ENCODE measurements at regions not wholly inside any gene's neighbourhood (a gene's known extent, or its start where the extent isn't known, plus 50 kb on each side); places are given as distances from the start of the nearest gene placed in this dataset.

DNA sequence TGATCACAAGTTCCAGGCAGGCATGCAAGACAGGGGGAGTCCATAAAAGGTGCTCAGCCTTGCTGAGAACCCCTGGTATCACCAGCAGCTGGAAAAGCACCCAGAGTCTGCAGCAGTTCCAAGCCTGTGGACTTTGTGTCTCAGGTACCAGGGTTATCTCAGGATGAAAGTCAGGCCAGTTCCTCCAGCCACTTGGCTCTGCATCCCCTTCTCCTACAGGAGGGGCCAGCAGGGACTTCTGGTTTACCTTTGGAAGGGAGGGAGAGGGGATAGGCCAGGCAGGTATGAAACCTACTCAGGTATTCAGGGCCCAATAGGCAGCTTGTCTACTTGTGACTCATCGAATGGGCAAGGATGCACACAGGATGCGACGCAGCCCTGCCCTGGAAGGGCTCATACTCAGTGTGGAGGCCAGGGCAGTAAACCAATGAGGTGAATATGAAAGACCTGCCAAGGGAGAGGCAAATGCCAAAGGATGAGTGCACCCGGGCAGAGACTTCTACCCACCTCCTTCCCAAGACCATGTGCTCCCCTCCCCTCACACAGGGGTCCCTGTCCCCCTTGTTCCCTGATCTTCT lies 148.2 kb downstream of the SLC38A6 start:
- intact Hi-C loops (cut with DNase I; ENCODE audit: low total_unique reads) = no loop called here
- TF ChIP-seq, protein P1, sequence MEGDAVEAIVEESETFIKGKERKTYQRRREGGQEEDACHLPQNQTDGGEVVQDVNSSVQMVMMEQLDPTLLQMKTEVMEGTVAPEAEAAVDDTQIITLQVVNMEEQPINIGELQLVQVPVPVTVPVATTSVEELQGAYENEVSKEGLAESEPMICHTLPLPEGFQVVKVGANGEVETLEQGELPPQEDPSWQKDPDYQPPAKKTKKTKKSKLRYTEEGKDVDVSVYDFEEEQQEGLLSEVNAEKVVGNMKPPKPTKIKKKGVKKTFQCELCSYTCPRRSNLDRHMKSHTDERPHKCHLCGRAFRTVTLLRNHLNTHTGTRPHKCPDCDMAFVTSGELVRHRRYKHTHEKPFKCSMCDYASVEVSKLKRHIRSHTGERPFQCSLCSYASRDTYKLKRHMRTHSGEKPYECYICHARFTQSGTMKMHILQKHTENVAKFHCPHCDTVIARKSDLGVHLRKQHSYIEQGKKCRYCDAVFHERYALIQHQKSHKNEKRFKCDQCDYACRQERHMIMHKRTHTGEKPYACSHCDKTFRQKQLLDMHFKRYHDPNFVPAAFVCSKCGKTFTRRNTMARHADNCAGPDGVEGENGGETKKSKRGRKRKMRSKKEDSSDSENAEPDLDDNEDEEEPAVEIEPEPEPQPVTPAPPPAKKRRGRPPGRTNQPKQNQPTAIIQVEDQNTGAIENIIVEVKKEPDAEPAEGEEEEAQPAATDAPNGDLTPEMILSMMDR (IDR thresholded peaks at IDR 0.05) = no peak
- no peak for TF ChIP-seq POLR2AphosphoS5 (IDR thresholded peaks at IDR 0.05)
- no peak for TF ChIP-seq EP300 (IDR thresholded peaks at IDR 0.05; ENCODE audit: low read depth)
- no peak for TF ChIP-seq POLR2A (IDR thresholded peaks at IDR 0.05)
- WGBS, 2 donors (ENCODE audit: low coverage in 1 of 2) = 57 to 85% methylated on average over 1 to 4 of the region's 4 CpGs

DNA sequence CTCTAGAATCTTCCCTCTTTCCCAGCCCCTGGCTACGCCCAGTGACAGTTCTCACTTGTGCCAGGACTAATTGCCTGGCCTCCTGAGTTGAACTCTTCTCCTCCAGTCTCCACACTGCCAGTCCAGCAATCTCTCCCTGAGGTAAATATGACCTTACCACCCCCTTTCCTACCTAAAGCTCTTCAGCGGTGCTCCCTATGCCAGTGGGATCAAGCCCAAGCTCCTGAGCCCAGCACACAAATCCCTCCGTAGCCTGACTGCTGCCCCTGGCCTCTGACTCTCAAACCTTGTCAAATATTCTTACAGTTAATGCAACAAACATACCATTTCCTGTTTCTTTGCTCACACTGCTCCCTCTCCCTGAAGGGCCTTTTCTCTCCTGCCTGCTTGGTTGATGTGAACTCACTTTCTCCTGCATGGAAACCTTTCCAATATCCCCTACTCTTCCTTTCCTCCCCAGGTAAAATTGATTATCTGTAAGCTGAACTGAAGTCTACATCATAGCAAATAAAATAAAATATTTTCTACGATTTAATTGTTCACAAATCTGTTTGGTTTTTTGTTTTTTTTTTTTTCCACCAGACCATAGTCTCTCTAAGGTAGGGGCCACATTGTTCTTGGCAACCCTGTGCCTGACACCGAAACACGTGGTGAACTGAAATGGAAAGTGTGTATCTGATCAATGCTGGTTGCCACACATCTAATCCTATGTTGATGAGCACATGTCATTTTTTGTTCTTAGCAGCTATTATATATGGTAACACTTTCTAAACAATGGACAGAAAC lies 147.5 kb downstream of the SLC38A6 start:
- in situ Hi-C loops (cut with MboI; ENCODE audit: low pct_ligation_motif_present in 1 of 4, low pct_unique_long_range_greater_than_20kb in 1 of 4, low sequenced_read_pairs in 3 of 4) (no loop called here), intact Hi-C loops (cut with DNase I; ENCODE audit: low total_unique reads) (no loop called here)
- Histone ChIP-seq H3K27ac (no peak overlapping the region), H3K27me3 (no peaks in the 10 kb centered on the region), H3K4me3 (no peak overlapping the region), H3K9me3 (no peaks in the 10 kb centered on the region), H3K4me1 (no peaks in the 10 kb centered on the region), H3K36me3 (no peaks in the 10 kb centered on the region)
- no peak for TF ChIP-seq POLR2A (IDR thresholded peaks at IDR 0.05)
- 74 to 76% methylated on average over 5 to 6 of the region's 6 CpGs for WGBS, 2 donors (ENCODE audit: low coverage in 1 of 2)
- DNase-seq = no peak

More for the DNA sequence above, 148.2 kb downstream of the SLC38A6 start:
- H3K27me3 ChIP-seq = no peaks in the 10 kb centered on the region
- H3K36me3 ChIP-seq = no peaks in the 10 kb centered on the region
- no peak overlapping the region for H3K4me3 ChIP-seq
- in situ Hi-C loops (cut with MboI; ENCODE audit: low pct_ligation_motif_present in 1 of 4, low pct_unique_long_range_greater_than_20kb in 1 of 4, low sequenced_read_pairs in 3 of 4) = no loop called here
- H3K9me3 ChIP-seq = no peaks in the 10 kb centered on the region
- no peak overlapping the region for H3K27ac ChIP-seq
- DNase-seq = no peak
- no peaks in the 10 kb centered on the region for H3K4me1 ChIP-seq

DNA sequence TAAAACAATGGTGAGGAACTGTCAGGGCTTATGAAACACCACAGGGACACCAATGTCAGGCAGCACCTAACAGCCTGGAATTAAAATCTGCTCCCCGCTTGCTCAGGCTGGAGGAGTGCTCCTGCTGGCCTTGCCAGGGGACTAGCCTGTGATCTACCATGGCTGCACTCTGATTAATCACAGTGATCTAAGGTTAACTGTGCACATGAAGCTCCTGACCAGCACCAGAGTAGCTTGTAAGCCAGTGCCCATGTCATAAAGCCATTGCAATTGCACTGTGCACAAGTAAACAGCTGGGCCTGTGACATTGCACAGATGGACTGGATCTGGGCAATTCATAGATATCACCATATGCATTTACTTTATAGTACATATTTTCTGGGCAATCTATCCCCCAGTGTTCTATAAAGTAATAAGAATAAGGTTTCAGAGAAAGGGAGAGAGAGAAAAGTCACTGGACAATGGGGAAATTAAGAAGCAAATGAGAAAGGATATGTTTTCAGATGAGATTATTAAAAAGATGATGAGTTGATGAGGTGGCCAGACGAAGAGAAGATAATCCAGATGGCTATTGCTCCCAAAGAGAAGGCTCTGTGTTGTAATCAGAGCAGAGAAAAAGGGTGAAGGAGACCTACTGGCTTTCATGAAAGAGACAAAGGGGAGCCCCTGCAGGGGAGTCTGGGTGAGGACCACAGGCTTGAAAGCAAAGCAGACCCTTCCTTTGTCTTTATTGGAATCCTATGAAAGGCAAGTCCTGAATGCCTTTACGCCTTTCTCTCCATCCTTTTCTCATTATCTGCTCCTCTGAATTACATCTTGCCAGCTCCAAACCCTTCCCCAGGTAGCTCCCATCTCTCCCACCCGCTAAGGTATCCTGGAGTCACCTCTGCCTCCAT lies 145.8 kb downstream of the SLC38A6 start:
- in situ Hi-C loops (cut with MboI; ENCODE audit: low pct_ligation_motif_present in 1 of 4, low pct_unique_long_range_greater_than_20kb in 1 of 4, low sequenced_read_pairs in 3 of 4) = no loop called here
- no peak for DNase-seq
- 69 to 85% methylated on average over 3 to 4 of the region's 4 CpGs for WGBS, 2 donors (ENCODE audit: low coverage in 1 of 2)
- Histone ChIP-seq H3K9me3 (no peaks in the 10 kb centered on the region), H3K27me3 (no peaks in the 10 kb centered on the region), H3K4me3 (no peak overlapping the region), H3K27ac (no peak overlapping the region), H3K4me1 (no peaks in the 10 kb centered on the region), H3K36me3 (no peaks in the 10 kb centered on the region)
- no peak for TF ChIP-seq POLR2AphosphoS5 (IDR thresholded peaks at IDR 0.05)
- TF ChIP-seq, protein P1 (IDR thresholded peaks at IDR 0.05) = no peak
- TF ChIP-seq EP300 (IDR thresholded peaks at IDR 0.05; ENCODE audit: low read depth) = no peak
- TF ChIP-seq POLR2A (IDR thresholded peaks at IDR 0.05) = no peak
- intact Hi-C loops (cut with DNase I; ENCODE audit: low total_unique reads) = no loop called here

DNA sequence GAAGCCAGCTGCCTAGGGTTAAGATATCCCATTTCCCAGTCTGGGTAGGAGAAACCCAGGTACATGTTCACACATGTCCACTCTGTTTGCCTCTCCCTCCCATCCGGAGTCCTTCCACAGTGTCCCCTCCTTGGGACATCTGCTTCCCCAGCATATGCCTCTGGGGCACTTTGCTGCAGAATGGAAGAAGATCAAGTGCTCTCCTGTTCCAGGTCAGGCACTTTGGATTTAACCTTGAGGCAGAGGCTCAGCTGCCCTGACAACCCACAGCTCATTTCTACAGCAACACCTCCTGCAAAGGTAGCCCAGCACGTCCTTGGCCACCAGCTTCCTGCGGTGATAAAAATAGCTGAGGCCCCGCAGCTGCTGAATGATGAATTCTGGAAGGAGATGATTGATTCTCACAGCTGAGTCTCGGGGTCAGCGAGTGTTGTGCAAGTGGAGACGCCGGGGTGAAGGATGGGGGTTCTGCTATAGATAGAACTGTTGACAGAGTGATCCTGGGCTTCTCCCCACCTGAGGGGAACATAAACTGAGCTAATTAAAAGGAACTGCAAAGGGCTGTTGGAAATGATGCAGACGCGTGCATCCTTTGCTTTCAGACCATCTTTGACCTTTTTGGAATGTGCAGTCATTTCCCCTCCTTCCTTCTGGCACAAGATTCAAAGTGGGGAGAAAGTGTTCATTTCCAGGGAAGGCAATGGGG lies 145.0 kb downstream of the SLC38A6 start:
- H3K9me3 ChIP-seq = no peaks in the 10 kb centered on the region
- TF ChIP-seq POLR2A (IDR thresholded peaks at IDR 0.05) (no peak), POLR2AphosphoS5 (IDR thresholded peaks at IDR 0.05) (no peak)
- TF ChIP-seq, protein P1 (IDR thresholded peaks at IDR 0.05) = no peak
- DNase-seq = no peak
- H3K4me1 ChIP-seq = no peaks in the 10 kb centered on the region
- WGBS, 2 donors (ENCODE audit: low coverage in 1 of 2) = 23 to 34% methylated on average over 4 to 10 of the region's 10 CpGs
- in situ Hi-C loops (cut with MboI; ENCODE audit: low pct_ligation_motif_present in 1 of 4, low pct_unique_long_range_greater_than_20kb in 1 of 4, low sequenced_read_pairs in 3 of 4) (no loop called here), intact Hi-C loops (cut with DNase I; ENCODE audit: low total_unique reads) (no loop called here)
- no peak overlapping the region for H3K27ac ChIP-seq
- H3K36me3 ChIP-seq = no peaks in the 10 kb centered on the region
- H3K27me3 ChIP-seq = no peaks in the 10 kb centered on the region
- H3K4me3 ChIP-seq = no peak overlapping the region
